Endothelial cell of umbilical vein (primary cell): ENCODE measurements at regions not wholly inside any gene's neighbourhood (a gene's known extent, or its start where the extent isn't known, plus 50 kb on each side); places are given as distances from the start of the nearest gene placed in this dataset.

Source experiments
- BruUV-seq: library from RNA; stranded (reverse); fragments of 400-500 nt; replicated peaks from 2 replicates; lab custom pipeline; 2021; lab: Mats Ljungman, UMichigan
- CTCF ChIA-PET: fragments of 300-600, 350-600 bp; sonication (Branson Sonifier 250); formaldehyde crosslinking; loops from one replicate; lab custom pipeline; 2021; ENCODE audit warnings: antibody characterized with exemption, inconsistent platforms; lab: Charles Lee
- POLR2A ChIA-PET: fragments of 300-600, 350-600 bp; sonication (Branson Sonifier 250); formaldehyde crosslinking; loops from one replicate; lab custom pipeline; 2021; ENCODE audit warnings: antibody characterized with exemption, inconsistent platforms; lab: Charles Lee
- DNase-seq: peaks from one replicate; pipeline ENCODE4 v3.0.0-alpha.2; 2011; ENCODE audit warnings: low read depth, low spot score
- FAIRE-seq: peaks from 2 replicates; lab custom pipeline; 2011; peaks lifted over from hg19 to GRCh38; lab: Jason Lieb, UNC
- H2AFZ ChIP-seq: 2 replicates; pipeline ENCODE4 v1.6.0; 2012; ENCODE audit warnings: low read depth, low read length, control low read depth, inconsistent platforms
- H3K27ac ChIP-seq: 2 replicates; pipeline ENCODE4 v1.5.1; 2011; ENCODE audit warnings: low read depth, mild to moderate bottlenecking, control low read depth, low read length, moderate library complexity; ENCODE audit not compliant: insufficient read depth
- H3K27me3 ChIP-seq, 2 experiments: 2 replicates each; pipeline versions ENCODE4 v1.6.0 to v1.6.1; 2011; ENCODE audit warnings: low read length in 2 of 2, mixed read lengths in 1 of 2; ENCODE audit not compliant: control insufficient read depth in 2 of 2, insufficient read depth in 2 of 2
- H3K36me3 ChIP-seq, 2 experiments: 2 replicates in 1 of 2; 3 replicates in 1 of 2; pipeline ENCODE4 v1.5.1; 2011; ENCODE audit warnings: low read length in 2 of 2, mild to moderate bottlenecking in 1 of 2, moderate library complexity in 1 of 2; ENCODE audit not compliant: control insufficient read depth in 2 of 2, insufficient read depth in 2 of 2; ENCODE audit errors: extremely low read depth in 1 of 2
- H3K4me1 ChIP-seq: 3 replicates; pipeline ENCODE4 v1.5.1; 2011; ENCODE audit warnings: mild to moderate bottlenecking, low read length; ENCODE audit not compliant: control insufficient read depth, insufficient read depth; ENCODE audit errors: extremely low read depth
- H3K4me2 ChIP-seq: 2 replicates; pipeline ENCODE4 v1.6.1; 2011; ENCODE audit warnings: low read length, control low read depth, mixed read lengths; ENCODE audit not compliant: insufficient read depth
- H3K4me3 ChIP-seq, 3 experiments: fragments of 200-600 bp in 1 of 3; sonication (generic), shearing (Covaris generic) in 1 of 3; replicated peaks in 1 of 3; 2 replicates each; pipeline ENCODE4 v1.5.1; 2011 to 2016; ENCODE audit warnings: control low read depth in 3 of 3, low read length in 3 of 3, mild to moderate bottlenecking in 2 of 3, inconsistent platforms in 1 of 3, low read depth in 1 of 3, moderate library complexity in 1 of 3; ENCODE audit not compliant: insufficient read depth in 1 of 3
- H3K79me2 ChIP-seq: 2 replicates; pipeline ENCODE4 v1.6.0; 2012; ENCODE audit warnings: low read length, inconsistent platforms; ENCODE audit not compliant: control insufficient read depth, insufficient read depth
- H3K9ac ChIP-seq: replicated peaks from 2 replicates; pipeline ENCODE3; 2011; ENCODE audit warnings: low read length, control low read depth; ENCODE audit not compliant: insufficient read depth; ENCODE audit errors: extremely low read depth
- H3K9me1 ChIP-seq: replicated peaks from 3 replicates; pipeline ENCODE4 v1.6.0; 2011; ENCODE audit warnings: mild to moderate bottlenecking, low read length; ENCODE audit not compliant: control insufficient read depth, insufficient read depth; ENCODE audit errors: extremely low read depth
- H3K9me3 ChIP-seq: replicated peaks from 2 replicates; pipeline ENCODE4 v1.5.1; 2012; ENCODE audit warnings: low read length, inconsistent platforms; ENCODE audit not compliant: control insufficient read depth, insufficient read depth
- H4K20me1 ChIP-seq: replicated peaks from 2 replicates; pipeline ENCODE3; 2011; ENCODE audit warnings: mild to moderate bottlenecking, low read length; ENCODE audit not compliant: control insufficient read depth, insufficient read depth; ENCODE audit errors: extremely low read depth
- EZH2 ChIP-seq: IDR thresholded peaks from 2 replicates; pipeline ENCODE4 v1.6.1; 2012; ENCODE audit warnings: borderline replicate concordance, low read depth, mild to moderate bottlenecking, moderate library complexity, low read length, inconsistent platforms; ENCODE audit not compliant: severe bottlenecking
- FOS ChIP-seq: IDR thresholded peaks from 2 replicates; pipeline ENCODE4 v1.6.1; 2011; ENCODE audit warnings: mild to moderate bottlenecking, low read length, moderate library complexity, borderline replicate concordance; ENCODE audit not compliant: insufficient read depth
- GATA2 ChIP-seq: IDR thresholded peaks from 2 replicates; pipeline ENCODE4 v1.7.0; 2011; ENCODE audit warnings: low read depth, mild to moderate bottlenecking, moderate library complexity, mixed read lengths, low read length; ENCODE audit not compliant: insufficient read length, insufficient read depth
- JUN ChIP-seq: IDR thresholded peaks from 2 replicates; pipeline ENCODE4 v1.6.1; 2011; ENCODE audit warnings: borderline replicate concordance, low read depth; ENCODE audit not compliant: insufficient read length, insufficient read depth
- MYC ChIP-seq: IDR thresholded peaks from one replicate; pipeline ENCODE4 v1.6.1; 2011; ENCODE audit warnings: mild to moderate bottlenecking, low read depth, low read length
- POLR2A ChIP-seq: IDR thresholded peaks from 2 replicates; pipeline ENCODE4 v1.6.1; 2012; ENCODE audit warnings: low read depth, mild to moderate bottlenecking, control low read depth, low read length
- POLR2AphosphoS5 ChIP-seq: IDR thresholded peaks from 2 replicates; pipeline ENCODE4 v1.6.1; 2012; ENCODE audit warnings: low read depth, mild to moderate bottlenecking, control low read depth, low read length, moderate library complexity; ENCODE audit not compliant: insufficient read depth
- dilution Hi-C: fragments of 300-500 bp; cut with MboI; formaldehyde crosslinking; loops from one replicate; pipeline ENCODE4 v1.15.0; 2019; ENCODE audit warnings: low sequenced_read_pairs; ENCODE audit not compliant: extremely low pct_ligation_motif_present
- intact Hi-C: fragments of 100-400 bp; cut with micrococcal nuclease; formaldehyde crosslinking; loops from one replicate; pipeline ENCODE4 v1.10.0; 2022
- TF ChIP-seq, protein P1 (sequence below): IDR thresholded peaks from 2 replicates; pipeline ENCODE4 v1.6.1; 2011; ENCODE audit not compliant: insufficient read depth, insufficient read length
- TF ChIP-seq, protein P2 (sequence below), 2 donors: IDR thresholded peaks; 1 replicate in 1 of 2; 2 replicates in 1 of 2; pipeline ENCODE4 v1.5.1; 2011; ENCODE audit warnings: low read length in 2 of 2, mild to moderate bottlenecking in 2 of 2, moderate library complexity in 2 of 2, control low read depth in 1 of 2, inconsistent platforms in 1 of 2, low read depth in 1 of 2; ENCODE audit not compliant: insufficient read depth in 1 of 2; ENCODE audit errors: extremely low read depth in 1 of 2

- intact Hi-C loops = no loop called here
- TF ChIP-seq POLR2A (no peak), EZH2 (no peak), GATA2 (no peak), MYC (no peak)
- TF ChIP-seq, protein P1, sequence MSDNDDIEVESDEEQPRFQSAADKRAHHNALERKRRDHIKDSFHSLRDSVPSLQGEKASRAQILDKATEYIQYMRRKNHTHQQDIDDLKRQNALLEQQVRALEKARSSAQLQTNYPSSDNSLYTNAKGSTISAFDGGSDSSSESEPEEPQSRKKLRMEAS = no peak
- H3K9me1 ChIP-seq = no peaks in the 10 kb centered on the region
- ChIA-PET CTCF (no interaction called here), POLR2A (no interaction called here)
- H3K9ac ChIP-seq = no peak overlapping the region
- DNase-seq = no peak
- dilution Hi-C loops = no loop called here
- H3K4me2 ChIP-seq = no peak overlapping the region
- no peak overlapping the region for H2AFZ ChIP-seq
- H3K79me2 ChIP-seq = no peaks in the 10 kb centered on the region
- no peaks in the 10 kb centered on the region for H4K20me1 ChIP-seq
- no peak overlapping the region for H3K4me3 ChIP-seq
- H3K27ac ChIP-seq = no peak overlapping the region
- peaks cover 2% of the 10 kb centered on the region for H3K9me3 ChIP-seq
- H3K36me3 ChIP-seq = no peaks in the 10 kb centered on the region
- BruUV-seq = no TSS peak
- no peak for FAIRE-seq
- no peaks in the 10 kb centered on the region for H3K4me1 ChIP-seq
- no peaks in the 10 kb centered on the region for H3K27me3 ChIP-seq
These were observed 257.0 kb downstream of the ADGRD1 start for GRCh38 chr12:131210506-131211339.

GRCh38 chr12:131211340-131211938 lies 257.7 kb downstream of the ADGRD1 start:
- no peaks in the 10 kb centered on the region for H3K4me1 ChIP-seq
- no peaks in the 10 kb centered on the region for H3K9me1 ChIP-seq
- ChIA-PET POLR2A (no interaction called here), CTCF (no interaction called here)
- BruUV-seq = no TSS peak
- no peak overlapping the region for H3K4me3 ChIP-seq
- FAIRE-seq = no peak
- dilution Hi-C loops = no loop called here
- H3K27ac ChIP-seq = no peak overlapping the region
- H3K27me3 ChIP-seq = no peaks in the 10 kb centered on the region
- no peaks in the 10 kb centered on the region for H4K20me1 ChIP-seq
- no peak overlapping the region for H3K4me2 ChIP-seq
- intact Hi-C loops = no loop called here
- DNase-seq = no peak
- H2AFZ ChIP-seq = no peak overlapping the region
- peaks cover 2% of the 10 kb centered on the region for H3K9me3 ChIP-seq
- no peaks in the 10 kb centered on the region for H3K79me2 ChIP-seq
- TF ChIP-seq FOS = no peak
- no peak for TF ChIP-seq EZH2
- TF ChIP-seq, protein P1 = no peak
- TF ChIP-seq, protein P2, sequence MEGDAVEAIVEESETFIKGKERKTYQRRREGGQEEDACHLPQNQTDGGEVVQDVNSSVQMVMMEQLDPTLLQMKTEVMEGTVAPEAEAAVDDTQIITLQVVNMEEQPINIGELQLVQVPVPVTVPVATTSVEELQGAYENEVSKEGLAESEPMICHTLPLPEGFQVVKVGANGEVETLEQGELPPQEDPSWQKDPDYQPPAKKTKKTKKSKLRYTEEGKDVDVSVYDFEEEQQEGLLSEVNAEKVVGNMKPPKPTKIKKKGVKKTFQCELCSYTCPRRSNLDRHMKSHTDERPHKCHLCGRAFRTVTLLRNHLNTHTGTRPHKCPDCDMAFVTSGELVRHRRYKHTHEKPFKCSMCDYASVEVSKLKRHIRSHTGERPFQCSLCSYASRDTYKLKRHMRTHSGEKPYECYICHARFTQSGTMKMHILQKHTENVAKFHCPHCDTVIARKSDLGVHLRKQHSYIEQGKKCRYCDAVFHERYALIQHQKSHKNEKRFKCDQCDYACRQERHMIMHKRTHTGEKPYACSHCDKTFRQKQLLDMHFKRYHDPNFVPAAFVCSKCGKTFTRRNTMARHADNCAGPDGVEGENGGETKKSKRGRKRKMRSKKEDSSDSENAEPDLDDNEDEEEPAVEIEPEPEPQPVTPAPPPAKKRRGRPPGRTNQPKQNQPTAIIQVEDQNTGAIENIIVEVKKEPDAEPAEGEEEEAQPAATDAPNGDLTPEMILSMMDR (IDR thresholded peaks at IDR 0.05; ENCODE audit: extremely low read depth in 1 of 2, insufficient read depth in 1 of 2, low read depth in 1 of 2, low read length in 2 of 2) = no peak
- no peak for TF ChIP-seq POLR2A
- TF ChIP-seq JUN = no peak
- no peak for TF ChIP-seq POLR2AphosphoS5
- TF ChIP-seq GATA2 = no peak
- TF ChIP-seq MYC = no peak
- H3K9ac ChIP-seq = no peak overlapping the region
- H3K36me3 ChIP-seq = no peaks in the 10 kb centered on the region
